ENCODE measurements at regions not wholly inside any gene's neighbourhood (a gene's known extent, or its start where the extent isn't known, plus 50 kb on each side); places are given as distances from the start of the nearest gene placed in this dataset.

GRCh38 chr10:36021096-36021495, 379.0 kb upstream of the FZD8 start:
- no peak for TF ChIP-seq CTCF (IDR thresholded peaks at IDR 0.05)
- no peak for TF ChIP-seq POLR2A (IDR thresholded peaks at IDR 0.05)
